GM23248 (cell line): ENCODE measurements at regions not wholly inside any gene's neighbourhood (a gene's known extent, or its start where the extent isn't known, plus 50 kb on each side); places are given as distances from the start of the nearest gene placed in this dataset.

Source experiments
- EZH2 ChIP-seq: fragments of 200-600 bp; sonication (generic); IDR thresholded peaks from 2 replicates; pipeline ENCODE4 v1.6.1; 2018; ENCODE audit warnings: antibody characterized with exemption, mild to moderate bottlenecking; ENCODE audit not compliant: insufficient read depth, poor library complexity, severe bottlenecking
- EZH2phosphoT487 ChIP-seq: fragments of 200-600 bp; sonication (generic); IDR thresholded peaks from 2 replicates; pipeline ENCODE4 v1.6.1; 2018; ENCODE audit warnings: antibody characterized with exemption, moderate library complexity, mild to moderate bottlenecking, low read depth; ENCODE audit not compliant: insufficient read depth

GRCh38 chr7:131076711-131077181, 250.9 kb upstream of the MKLN1 start:
- TF ChIP-seq EZH2phosphoT487 (no peak), EZH2 (no peak)
